ENCODE measurements at regions not wholly inside any gene's neighbourhood (a gene's known extent, or its start where the extent isn't known, plus 50 kb on each side); places are given as distances from the start of the nearest gene placed in this dataset.

- no peak for DNase-seq
These were observed 1324.0 kb upstream of the USP15 start for GRCh38 chr12:60935981-60936761.

DNA sequence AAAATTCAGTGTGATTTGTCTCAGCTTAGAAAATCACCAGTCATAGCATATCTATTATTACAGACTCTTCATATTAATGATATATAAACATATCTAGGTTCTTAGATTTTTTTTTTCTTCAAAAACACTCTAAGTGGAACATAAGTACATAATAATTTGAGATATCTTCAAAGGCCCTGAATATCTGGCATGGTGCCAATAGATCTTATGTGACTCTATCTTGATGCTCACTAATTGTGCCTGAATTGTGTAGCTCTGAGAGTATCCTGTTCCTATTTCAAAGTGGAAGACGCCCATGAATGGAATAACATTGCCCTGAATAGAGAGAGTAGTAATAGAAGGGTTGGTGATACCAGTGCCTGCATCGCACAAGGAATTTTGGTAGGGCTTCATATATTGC lies 1312.7 kb upstream of the USP15 start:
- no peak for DNase-seq

- DNase-seq, result no peak
These were observed 1293.1 kb upstream of the USP15 start for GRCh38 chr12:60967128-60967527.

GRCh38 chr12:60977966-60978365 lies 1282.2 kb upstream of the USP15 start:
- DNase-seq, result no peak

DNA sequence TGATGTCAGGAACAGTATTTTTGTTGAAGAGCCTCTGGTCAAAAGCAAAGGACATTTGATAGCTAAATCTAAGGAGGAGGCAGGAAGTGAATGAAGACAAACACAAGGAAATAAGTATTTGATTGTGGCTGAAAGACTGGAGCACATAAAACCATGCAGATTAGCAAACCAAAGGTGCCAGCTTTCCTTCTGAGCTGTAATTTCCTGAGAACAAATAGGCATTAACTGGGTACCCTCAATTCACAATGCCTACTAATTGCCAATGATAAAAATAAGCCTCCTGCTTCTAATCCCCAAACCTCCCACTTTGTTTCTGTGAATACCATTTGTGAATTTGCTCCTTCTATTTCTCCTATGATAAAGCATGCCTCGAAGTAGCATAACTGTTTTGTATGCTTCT lies 1279.6 kb upstream of the USP15 start:
- no peak for DNase-seq

- DNase-seq, result no peak
These were observed 1278.7 kb upstream of the USP15 start for GRCh38 chr12:60981473-60981872.

GRCh38 chr12:60992087-60992486 lies 1268.1 kb upstream of the USP15 start:
- no peak for DNase-seq

DNA sequence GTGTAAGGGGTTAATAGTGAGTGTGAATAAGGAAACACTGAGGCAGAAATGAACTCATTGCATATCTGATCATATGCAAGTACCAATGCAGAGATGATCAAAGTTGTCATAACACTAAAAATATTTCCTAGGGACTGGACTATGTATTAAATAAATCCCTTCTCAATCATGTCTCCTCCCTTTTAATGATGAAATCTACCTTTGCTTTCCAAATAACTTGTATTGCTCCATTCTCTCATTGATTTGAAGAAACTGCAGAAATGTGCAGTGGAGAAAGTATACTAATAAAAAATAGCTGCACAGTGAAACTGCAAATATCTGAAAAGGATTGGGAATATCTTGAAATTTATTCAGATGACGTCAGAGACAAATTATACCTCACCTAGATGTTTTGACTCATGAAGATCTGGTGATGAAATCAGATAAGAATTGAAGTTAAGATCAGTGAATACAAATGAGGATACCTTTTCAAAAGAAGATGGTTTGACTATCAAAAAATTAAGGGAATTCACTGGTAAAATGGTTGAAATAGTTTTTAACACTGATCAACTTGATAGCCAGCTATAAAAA lies 1264.9 kb upstream of the USP15 start:
- no peak for DNase-seq

GRCh38 chr12:60997869-60998378 lies 1262.3 kb upstream of the USP15 start:
- no peak for DNase-seq

GRCh38 chr12:61009192-61009591 lies 1251.0 kb upstream of the USP15 start:
- no peak for DNase-seq

DNA sequence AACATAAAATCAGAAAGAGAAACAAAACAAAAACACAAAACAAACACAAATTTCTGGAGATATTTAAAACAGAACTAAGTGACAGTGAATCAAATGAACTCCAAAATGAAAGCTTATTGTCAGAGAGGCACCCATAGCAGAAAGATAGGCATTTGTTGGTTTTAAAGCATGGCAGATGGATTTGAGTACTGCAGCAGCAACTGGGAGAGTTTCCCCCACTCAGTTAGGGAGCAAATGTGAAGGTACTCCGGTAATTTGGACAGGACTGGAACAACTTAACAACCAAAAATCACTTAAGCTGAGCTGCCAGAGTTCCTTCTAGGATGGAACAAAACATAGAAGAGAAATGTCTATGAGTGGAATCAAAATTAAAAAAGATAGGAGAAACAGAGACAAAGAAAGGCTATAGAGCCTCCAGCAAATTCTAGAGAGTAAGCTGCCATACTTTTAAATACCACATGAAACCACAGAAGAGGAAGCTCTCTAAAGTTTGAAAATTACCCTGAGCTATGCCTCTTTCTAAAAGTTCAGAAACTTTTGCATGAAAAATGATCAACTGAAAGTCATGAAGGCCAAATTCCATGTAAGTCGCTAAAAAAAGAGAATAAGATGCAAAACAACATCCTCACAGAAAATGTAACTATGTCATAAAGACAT lies 1248.3 kb upstream of the USP15 start:
- no peak for DNase-seq

GRCh38 chr12:61018571-61018970 lies 1241.6 kb upstream of the USP15 start:
- DNase-seq, result no peak

GRCh38 chr12:61023231-61023630 lies 1237.0 kb upstream of the USP15 start:
- DNase-seq, result no peak

DNA sequence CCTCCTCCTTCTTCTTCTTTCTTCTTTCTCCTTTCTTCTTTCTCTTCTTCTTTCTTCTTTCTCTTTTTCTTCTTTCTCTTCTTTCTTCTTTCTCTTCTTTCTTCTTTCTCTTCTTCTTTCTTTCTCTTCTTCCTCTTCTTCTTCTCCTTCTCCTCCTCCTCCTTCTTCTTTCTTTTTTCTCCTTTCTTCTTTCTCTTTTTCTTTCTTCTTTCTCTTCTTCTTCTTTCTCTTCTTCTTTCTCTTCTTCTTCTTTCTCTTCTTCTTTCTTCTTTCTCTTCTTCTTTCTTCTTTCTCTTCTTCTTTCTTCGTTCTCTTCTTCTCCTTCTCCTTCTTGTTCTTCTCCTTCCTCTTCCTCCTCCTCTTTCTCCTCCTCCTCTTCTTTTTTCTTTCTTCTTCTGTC lies 1230.7 kb upstream of the USP15 start:
- DNase-seq, result no peak

DNA sequence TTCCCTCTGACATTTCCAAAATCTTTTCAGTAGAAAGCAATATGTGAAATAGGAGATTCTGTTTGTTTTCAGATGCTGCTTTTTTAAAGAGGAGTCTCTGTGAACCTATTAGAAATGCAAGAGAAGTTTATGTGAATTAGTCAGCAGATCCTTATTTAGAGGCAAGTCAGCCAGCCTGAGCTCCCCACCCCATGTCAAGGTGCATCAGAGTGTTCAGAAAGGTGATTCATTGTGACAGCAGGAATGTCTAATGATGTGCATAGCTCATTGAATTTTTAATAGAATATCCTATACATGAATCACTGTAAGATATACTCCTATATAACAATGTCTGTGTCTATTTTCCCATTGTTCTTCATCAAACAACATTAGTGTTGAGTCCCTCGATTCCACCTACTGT lies 1222.4 kb upstream of the USP15 start:
- no peak for DNase-seq

- no peak for DNase-seq
These were observed 1216.4 kb upstream of the USP15 start for GRCh38 chr12:61043838-61044237.

DNA sequence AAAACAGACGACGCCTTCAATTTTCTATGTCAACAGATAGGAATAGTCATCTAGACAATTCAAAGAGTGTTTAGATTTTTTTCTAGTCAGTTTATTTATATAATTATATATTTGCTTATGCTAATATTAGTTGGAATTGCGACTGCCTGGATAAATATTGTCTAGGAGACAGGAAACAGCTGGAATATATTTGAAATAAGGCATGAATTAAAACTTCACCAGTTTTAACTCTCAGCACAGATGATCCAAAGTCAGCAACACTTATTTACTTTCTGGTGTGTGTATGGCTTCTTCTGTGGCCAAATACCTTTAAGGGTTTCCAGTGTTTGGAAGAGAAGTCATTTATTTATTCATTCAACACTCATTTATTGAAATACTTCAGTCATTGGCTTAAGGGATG lies 1215.4 kb upstream of the USP15 start:
- no peak for DNase-seq

GRCh38 chr12:61070640-61071414 lies 1189.4 kb upstream of the USP15 start:
- DNase-seq, result no peak

DNA sequence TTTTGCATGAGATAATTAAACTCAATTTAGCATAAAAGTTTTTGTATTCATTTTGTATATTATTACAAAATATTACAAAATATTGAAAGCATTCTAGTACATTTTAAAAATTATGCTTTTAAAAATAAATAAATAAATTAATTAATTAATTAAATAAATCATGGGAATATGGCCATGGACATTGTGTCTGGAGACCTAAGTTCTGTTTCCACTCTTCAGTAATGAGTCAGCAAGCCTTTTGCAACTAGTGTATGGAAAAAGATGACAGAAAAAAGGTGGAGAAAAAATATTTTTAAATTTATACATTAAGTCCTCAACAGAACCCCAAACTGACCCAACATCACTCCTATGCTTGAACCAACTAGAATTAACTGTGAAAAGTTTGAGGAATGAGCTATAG lies 1187.5 kb upstream of the USP15 start:
- DNase-seq, result no peak

DNA sequence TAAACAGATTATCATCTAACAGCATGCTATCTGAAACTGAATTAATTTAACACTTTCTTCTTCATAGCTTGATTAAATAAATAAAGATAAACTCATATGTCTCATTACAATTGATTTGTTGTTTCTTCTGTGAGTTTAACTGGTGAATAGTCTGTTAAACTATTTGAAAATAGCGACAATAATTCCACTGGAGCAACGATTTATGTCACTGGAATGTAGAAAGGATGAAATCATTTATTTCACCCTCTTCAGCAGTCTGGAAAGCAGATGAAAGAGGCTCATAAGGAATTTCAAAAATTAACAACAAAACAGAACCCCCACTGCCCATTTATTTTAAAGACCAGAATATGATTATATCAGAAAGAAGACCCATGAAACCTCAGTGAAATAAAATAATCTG lies 1165.1 kb upstream of the USP15 start:
- no peak for DNase-seq

- DNase-seq, result no peak
These were observed 1162.1 kb upstream of the USP15 start for GRCh38 chr12:61098031-61098580.

DNA sequence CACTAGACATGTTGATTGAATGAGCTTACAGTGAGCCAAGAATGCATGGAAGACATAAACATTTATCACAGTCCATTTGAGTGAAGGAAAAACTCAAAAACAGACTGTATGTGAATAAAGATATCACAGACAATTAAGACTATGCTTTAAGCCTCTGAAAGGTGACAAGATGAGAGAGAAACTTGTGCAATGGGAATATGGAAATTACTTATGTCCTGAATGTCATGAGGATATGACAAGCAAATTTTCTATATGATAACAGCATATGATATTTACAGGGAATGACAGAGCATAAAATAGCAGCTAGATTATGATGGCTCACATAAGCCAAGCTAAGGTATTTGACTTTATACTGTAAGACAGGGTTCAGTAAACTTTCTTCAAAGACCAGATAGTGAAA lies 1153.1 kb upstream of the USP15 start:
- DNase-seq, result no peak

DNA sequence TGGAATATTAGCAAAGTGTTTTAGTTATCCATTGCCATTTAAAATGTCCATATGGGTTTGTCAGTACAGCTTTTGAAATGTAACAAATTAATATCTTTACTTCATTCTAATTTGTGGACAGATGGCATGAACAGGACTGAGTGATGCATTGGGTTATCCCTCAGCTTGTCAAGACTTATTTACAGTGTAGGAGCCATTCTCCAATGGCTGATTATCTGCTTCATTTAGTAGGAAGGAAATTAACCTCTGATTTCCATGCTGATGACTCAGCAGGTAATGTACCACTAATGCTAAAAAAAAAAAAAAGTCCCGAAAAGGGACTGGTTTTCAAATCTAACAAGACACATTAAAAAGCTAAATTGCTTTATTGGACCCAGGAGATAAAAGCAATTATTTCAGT lies 1149.0 kb upstream of the USP15 start:
- DNase-seq, result no peak

All from NCI-H187 treated with DMSO at 0.1 percent for 48 hours (cell line).